H1 (cell line): ENCODE measurements at regions not wholly inside any gene's neighbourhood (a gene's known extent, or its start where the extent isn't known, plus 50 kb on each side); places are given as distances from the start of the nearest gene placed in this dataset.

Source experiments
- CTCF ChIA-PET: fragments of 300-600 bp; sonication (Branson Sonifier 250); formaldehyde crosslinking; loops from one replicate; lab custom pipeline; 2021; ENCODE audit not compliant: partially characterized antibody; lab: Charles Lee
- POLR2A ChIA-PET: fragments of 300-600 bp; sonication (Branson Sonifier 250); formaldehyde crosslinking; loops from one replicate; lab custom pipeline; 2021; ENCODE audit warnings: inconsistent platforms; ENCODE audit not compliant: partially characterized antibody; lab: Charles Lee
- DNase-seq, 2 experiments: peaks; one replicate each; pipeline versions ENCODE4 v3.0.0 to v3.0.0-alpha.2; 2010 to 2022; ENCODE audit warnings: low spot score in 2 of 2, low read depth in 1 of 2, mixed read lengths in 1 of 2
- FAIRE-seq: peaks from 2 replicates; lab custom pipeline; 2011; peaks lifted over from hg19 to GRCh38; lab: Jason Lieb, UNC
- H2AFZ ChIP-seq: 2 replicates; pipeline ENCODE4 v1.8.1; 2012; ENCODE audit warnings: low read length, inconsistent platforms
- H2AK5ac ChIP-seq: 2 replicates; pipeline ENCODE4 v1.6.1; 2013; ENCODE audit warnings: low read depth, low read length
- H2BK120ac ChIP-seq: replicated peaks from 2 replicates; pipeline ENCODE3; 2013; ENCODE audit warnings: low read depth, low read length, inconsistent platforms
- H2BK12ac ChIP-seq: 2 replicates; pipeline ENCODE4 v1.6.1; 2013; ENCODE audit warnings: low read depth, low read length
- H2BK15ac ChIP-seq: 2 replicates; pipeline ENCODE4 v1.6.1; 2013; ENCODE audit warnings: low read length
- H2BK20ac ChIP-seq: 2 replicates; pipeline ENCODE4 v1.6.1; 2013; ENCODE audit warnings: low read length
- H2BK5ac ChIP-seq: 2 replicates; pipeline ENCODE4 v1.6.1; 2013; ENCODE audit warnings: low read depth, low read length
- H3K14ac ChIP-seq: 2 replicates; pipeline ENCODE4 v1.6.1; 2013; ENCODE audit warnings: inconsistent platforms; ENCODE audit not compliant: insufficient read length
- H3K18ac ChIP-seq: 2 replicates; pipeline ENCODE4 v1.6.1; 2013; ENCODE audit warnings: low read length; ENCODE audit errors: extremely low read depth
- H3K23ac ChIP-seq: 2 replicates; pipeline ENCODE4 v1.6.1; 2013; ENCODE audit warnings: inconsistent platforms; ENCODE audit not compliant: insufficient read length
- H3K23me2 ChIP-seq: 2 replicates; pipeline ENCODE4 v1.6.1; 2013; ENCODE audit warnings: low read depth, low read length
- H3K27ac ChIP-seq: 2 replicates; pipeline ENCODE4 v1.6.1; 2011; ENCODE audit warnings: low read depth, low read length, inconsistent platforms
- H3K27me3 ChIP-seq, 4 experiments: replicated peaks in 1 of 4; 1 replicate in 1 of 4; 2 replicates in 3 of 4; pipeline versions ENCODE4 v1.6.1 to v1.8.1; 2011 to 2013; ENCODE audit warnings: low read length in 3 of 4, mild to moderate bottlenecking in 3 of 4, inconsistent platforms in 2 of 4, mixed read lengths in 2 of 4, moderate library complexity in 1 of 4; ENCODE audit not compliant: control insufficient read depth in 3 of 4, insufficient read depth in 3 of 4; ENCODE audit errors: extremely low read depth in 1 of 4
- H3K36me3 ChIP-seq, 4 experiments: 2 replicates each; pipeline versions ENCODE4 v1.6.1 to v1.8.1; 2011 to 2013; ENCODE audit warnings: mild to moderate bottlenecking in 4 of 4, low read length in 3 of 4, moderate library complexity in 2 of 4, control low read depth in 1 of 4, inconsistent platforms in 1 of 4; ENCODE audit not compliant: insufficient read depth in 4 of 4, control insufficient read depth in 2 of 4
- H3K4ac ChIP-seq: replicated peaks from 2 replicates; pipeline ENCODE3; 2013; ENCODE audit warnings: low read length, low read depth, mixed read lengths, inconsistent platforms; ENCODE audit not compliant: insufficient read length
- H3K4me1 ChIP-seq, 4 experiments: replicated peaks in 1 of 4; 1 replicate in 1 of 4; 2 replicates in 3 of 4; pipeline versions ENCODE4 v1.6.1 to v1.8.1; 2011 to 2013; ENCODE audit warnings: low read length in 3 of 4, inconsistent platforms in 2 of 4, mixed read lengths in 1 of 4; ENCODE audit not compliant: insufficient read depth in 4 of 4, control insufficient read depth in 3 of 4
- H3K4me2 ChIP-seq, 2 experiments: 2 replicates each; pipeline versions ENCODE4 v1.6.1 to v1.8.1; 2011 to 2013; ENCODE audit warnings: low read depth in 2 of 2, low read length in 2 of 2, control low read depth in 1 of 2, inconsistent platforms in 1 of 2, mild to moderate bottlenecking in 1 of 2; ENCODE audit not compliant: insufficient read depth in 1 of 2
- H3K4me3 ChIP-seq, 4 experiments: fragments of 200-600, 300-600 bp in 1 of 4; sonication (generic), shearing (Covaris generic), sonication (Bioruptor Twin) in 1 of 4; 2 replicates each; pipeline versions ENCODE4 v1.5.1 to v1.8.1; 2011 to 2016; ENCODE audit warnings: low read length in 4 of 4, low read depth in 3 of 4, control low read depth in 2 of 4, inconsistent platforms in 2 of 4, mild to moderate bottlenecking in 2 of 4, mixed read lengths in 1 of 4, moderate library complexity in 1 of 4; ENCODE audit not compliant: insufficient read depth in 2 of 4; ENCODE audit errors: extremely low read depth in 1 of 4
- H3K56ac ChIP-seq: replicated peaks from 2 replicates; pipeline ENCODE3; 2013; ENCODE audit warnings: low read depth, mild to moderate bottlenecking, mixed read lengths, low read length, inconsistent platforms; ENCODE audit not compliant: insufficient read length
- H3K79me1 ChIP-seq: 2 replicates; pipeline ENCODE4 v1.6.1; 2013; ENCODE audit warnings: low read depth, low read length, control low read depth
- H3K79me2 ChIP-seq, 2 experiments: 2 replicates each; pipeline versions ENCODE4 v1.6.1 to v1.8.1; 2012 to 2013; ENCODE audit warnings: low read length in 2 of 2, mild to moderate bottlenecking in 2 of 2, inconsistent platforms in 1 of 2; ENCODE audit not compliant: insufficient read depth in 2 of 2, control insufficient read depth in 1 of 2
- H3K9ac ChIP-seq, 4 experiments: replicated peaks in 1 of 4; 1 replicate in 1 of 4; 2 replicates in 3 of 4; pipeline versions ENCODE4 v1.6.1 to v1.8.1; 2011 to 2013; ENCODE audit warnings: low read depth in 3 of 4, low read length in 3 of 4, control low read depth in 2 of 4, mild to moderate bottlenecking in 2 of 4, moderate library complexity in 2 of 4, inconsistent platforms in 1 of 4; ENCODE audit errors: extremely low read depth in 1 of 4
- H3K9me3 ChIP-seq, 2 experiments: 2 replicates each; pipeline versions ENCODE4 v1.6.1 to v1.8.1; 2012 to 2013; ENCODE audit warnings: mild to moderate bottlenecking in 2 of 2, moderate library complexity in 2 of 2, control low read depth in 1 of 2, inconsistent platforms in 1 of 2, low read depth in 1 of 2, low read length in 1 of 2, mixed read lengths in 1 of 2; ENCODE audit not compliant: insufficient read depth in 2 of 2
- H4K20me1 ChIP-seq, 2 experiments: replicated peaks in 1 of 2; 2 replicates each; pipeline versions ENCODE3 to v1.8.1; 2011 to 2013; ENCODE audit warnings: inconsistent platforms in 2 of 2, low read length in 2 of 2, mild to moderate bottlenecking in 1 of 2; ENCODE audit not compliant: insufficient read depth in 2 of 2, control insufficient read depth in 1 of 2
- H4K5ac ChIP-seq: 2 replicates; pipeline ENCODE4 v1.6.1; 2013; ENCODE audit warnings: low read length, low read depth, mixed read lengths, inconsistent platforms; ENCODE audit not compliant: insufficient read length
- H4K8ac ChIP-seq: 2 replicates; pipeline ENCODE4 v1.8.0; 2013; ENCODE audit warnings: mild to moderate bottlenecking, moderate library complexity, low read length, inconsistent platforms; ENCODE audit not compliant: insufficient read depth; ENCODE audit errors: extremely low read depth
- H4K91ac ChIP-seq: replicated peaks from 2 replicates; pipeline ENCODE3; 2013; ENCODE audit warnings: low read length, mixed read lengths, inconsistent platforms; ENCODE audit not compliant: insufficient read length
- BACH1 ChIP-seq: IDR thresholded peaks from 2 replicates; pipeline ENCODE4 v1.6.1; 2012; ENCODE audit warnings: low read length, improper control_type of control experiment
- JUND ChIP-seq: IDR thresholded peaks from 2 replicates; pipeline ENCODE4 v1.6.1; 2011; ENCODE audit warnings: mild to moderate bottlenecking, improper control_type of control experiment, low read length
- KDM5A ChIP-seq: fragments of 200-600 bp; IDR thresholded peaks from 2 replicates; pipeline ENCODE4 v1.7.1; 2012; ENCODE audit warnings: mild to moderate bottlenecking, low read length, inconsistent platforms, mixed read lengths
- MAFK ChIP-seq: IDR thresholded peaks from 2 replicates; pipeline ENCODE4 v1.6.1; 2012; ENCODE audit warnings: low read depth, mild to moderate bottlenecking, improper control_type of control experiment, low read length
- PHF8 ChIP-seq: fragments of 200-600 bp; sonication (generic); conservative IDR thresholded peaks from 2 replicates; pipeline ENCODE4 v1.7.1; 2012; ENCODE audit warnings: low read depth, mild to moderate bottlenecking, inconsistent platforms, low read length, moderate library complexity
- POLR2A ChIP-seq, 2 experiments: IDR thresholded peaks; 1 replicate in 1 of 2; 2 replicates in 1 of 2; pipeline ENCODE4 v1.6.1; 2011; ENCODE audit warnings: low read depth in 2 of 2, low read length in 2 of 2, mild to moderate bottlenecking in 2 of 2; ENCODE audit errors: control extremely low read depth in 1 of 2
- POLR2AphosphoS5 ChIP-seq: IDR thresholded peaks from 2 replicates; pipeline ENCODE4 v1.6.1; 2011; ENCODE audit warnings: low read depth, low read length
- RBBP5 ChIP-seq: IDR thresholded peaks from 2 replicates; pipeline ENCODE4 v1.7.1; 2012; ENCODE audit warnings: low read depth, mild to moderate bottlenecking, inconsistent platforms, low read length, moderate library complexity, borderline replicate concordance
- SIN3A ChIP-seq, 2 experiments: IDR thresholded peaks in 1 of 2; conservative IDR thresholded peaks in 1 of 2; 2 replicates each; pipeline ENCODE4 v1.6.1; 2011 to 2012; ENCODE audit warnings: low read length in 2 of 2, improper control_type of control experiment in 1 of 2, low read depth in 1 of 2, mild to moderate bottlenecking in 1 of 2
- SRF ChIP-seq: IDR thresholded peaks from 2 replicates; pipeline ENCODE4 v1.6.1; 2011; ENCODE audit warnings: mild to moderate bottlenecking, low read depth, low read length, moderate library complexity
- TEAD4 ChIP-seq: IDR thresholded peaks from 2 replicates; pipeline ENCODE4 v1.6.1; 2012; ENCODE audit warnings: low read depth, low read length, inconsistent platforms, mixed read lengths
- WGBS, 2 experiments: shearing (Covaris generic) in 1 of 2; methylation state at CpG; one replicate each; pipeline versions ENCODE4 v1.1.6 to v1.1.7; 2013 to 2015; ENCODE audit warnings: low lambda C conversion rate in 2 of 2, mixed read lengths in 2 of 2, inconsistent platforms in 1 of 2, low coverage in 1 of 2, missing lambda C conversion rate in 1 of 2; ENCODE audit not compliant: insufficient replicate concordance in 2 of 2, insufficient coverage in 1 of 2, insufficient read length in 1 of 2; ENCODE audit errors: extremely low coverage in 1 of 2, missing lambda C conversion rate in 1 of 2; 5-methylcytosine and 5-hydroxymethylcytosine counted together

GRCh38 chr12:91870872-91871707, 274.6 kb downstream of the BTG1 start:
- Histone ChIP-seq H3K14ac (no peak overlapping the region), H3K27me3 (no peaks in the 10 kb centered on the region), H3K79me2 (no peaks in the 10 kb centered on the region), H3K9ac (no peak overlapping the region), H3K79me1 (no peaks in the 10 kb centered on the region), H3K4me1 (no peaks in the 10 kb centered on the region), H2AK5ac (no peak overlapping the region), H4K5ac (no peak overlapping the region), H2BK15ac (no peak overlapping the region), H2BK12ac (no peak overlapping the region), H4K20me1 (no peaks in the 10 kb centered on the region), H3K18ac (no peak overlapping the region), H3K23me2 (no peaks in the 10 kb centered on the region), H3K27ac (no peak overlapping the region), H2BK5ac (no peak overlapping the region), H3K23ac (no peak overlapping the region), H2BK20ac (no peak overlapping the region), H3K4me2 (no peak overlapping the region), H4K91ac (no peak overlapping the region), H3K4ac (no peak overlapping the region), H3K56ac (no peak overlapping the region), H3K36me3 (no peaks in the 10 kb centered on the region), H2BK120ac (no peak overlapping the region), H3K9me3 (0 out of 4 replicates have a peak, but pooled peaks cover 0 to 3% of the 10 kb centered on the region in 2 experiments), H4K8ac (no peak overlapping the region), H3K4me3 (no peak overlapping the region), H2AFZ (no peak overlapping the region)
- FAIRE-seq (no peak), DNase-seq (no peak)
- CTCF ChIA-PET, result interaction anchor here (0.6 kb wide), 1 partner anchor 428 kb away, joined by 3 read pairs; no protein-coding TSS in a partner anchor
- 94% methylated on average over 9 of the region's 9 CpGs; no CpG with 5 or more reads in 1 of the 2 experiments for WGBS, 2 experiments
- POLR2A ChIA-PET, result no interaction called here
- no peak for TF ChIP-seq KDM5A
- TF ChIP-seq PHF8, result no peak
- TF ChIP-seq BACH1, result no peak
- TF ChIP-seq MAFK, result no peak
- TF ChIP-seq SRF, result no peak
- TF ChIP-seq POLR2A (IDR thresholded peaks at IDR 0.05; ENCODE audit: control extremely low read depth in 1 of 2, low read depth in 2 of 2, low read length in 2 of 2), result no peak
- no peak for TF ChIP-seq RBBP5
- no peak for TF ChIP-seq SIN3A (conservative IDR thresholded peaks at IDR 0.05 in 1 of 2, IDR thresholded peaks at IDR 0.05 in 1 of 2; ENCODE audit: low read depth in 1 of 2, low read length in 2 of 2)
- TF ChIP-seq JUND, result no peak
- TF ChIP-seq POLR2AphosphoS5, result no peak
- TF ChIP-seq TEAD4, result no peak
